Stimulated activated CD4-positive, alpha-beta T cell treated with anti-CD3 and anti-CD28 coated beads, Interleukin-12 subunit alpha, Interleukin-12 subunit beta, amount 100 ng/mL, for 48 hours (primary cell): ENCODE measurements at regions not wholly inside any gene's neighbourhood (a gene's known extent, or its start where the extent isn't known, plus 50 kb on each side); places are given as distances from the start of the nearest gene placed in this dataset.

Experiments
- DNase-seq, 3 donors: peaks; one replicate each; pipeline ENCODE4 v3.0.0-alpha.2; 2020; ENCODE audit warnings: low read depth in 2 of 3, low spot score in 1 of 3

- peak in 2 of 3 donors; percentile 3 for DNase-seq
Measured at GRCh38 chr2:4674007-4674406, 970.6 kb downstream of the DCDC2C start.

GRCh38 chr2:4675295-4675694, 971.9 kb downstream of the DCDC2C start:
- DNase-seq: no peak

GRCh38 chr2:4678927-4679326, 975.6 kb downstream of the DCDC2C start:
- DNase-seq: no peak

GRCh38 chr2:4679391-4679790, 976.0 kb downstream of the DCDC2C start:
- no peak for DNase-seq

- DNase-seq: no peak
Measured at GRCh38 chr2:4684921-4685320, 981.5 kb downstream of the DCDC2C start.

GRCh38 chr2:4690913-4691312, 987.5 kb downstream of the DCDC2C start:
- no peak for DNase-seq

GRCh38 chr2:4693266-4693665, 989.9 kb downstream of the DCDC2C start:
- DNase-seq: no peak

GRCh38 chr2:4695281-4695861, 992.0 kb downstream of the DCDC2C start:
- DNase-seq: no peak

- no peak for DNase-seq
Measured at GRCh38 chr2:4715065-4715464, 977.1 kb upstream of the SOX11 start.

GRCh38 chr2:4718777-4719176, 973.4 kb upstream of the SOX11 start:
- DNase-seq: no peak

GRCh38 chr2:4725618-4726017, 966.6 kb upstream of the SOX11 start:
- no peak for DNase-seq

GRCh38 chr2:4732560-4732959, 959.6 kb upstream of the SOX11 start:
- no peak for DNase-seq

- no peak for DNase-seq
Measured at GRCh38 chr2:4745056-4745991, 946.9 kb upstream of the SOX11 start.

GRCh38 chr2:4753721-4754120, 938.5 kb upstream of the SOX11 start:
- no peak for DNase-seq

- DNase-seq: no peak
Measured at GRCh38 chr2:4762951-4763376, 929.2 kb upstream of the SOX11 start.

- no peak for DNase-seq
Measured at GRCh38 chr2:4765787-4766530, 926.2 kb upstream of the SOX11 start.

- no peak for DNase-seq
Measured at GRCh38 chr2:4775668-4776067, 916.5 kb upstream of the SOX11 start.

- DNase-seq: no peak
Measured at GRCh38 chr2:4780679-4781078, 911.5 kb upstream of the SOX11 start.

GRCh38 chr2:4782647-4783046, 909.5 kb upstream of the SOX11 start:
- no peak for DNase-seq

- no peak for DNase-seq
Measured at GRCh38 chr2:4791488-4791887, 900.7 kb upstream of the SOX11 start.

GRCh38 chr2:4792126-4792525, 900.1 kb upstream of the SOX11 start:
- no peak for DNase-seq

- DNase-seq: no peak
Measured at GRCh38 chr2:4803396-4803795, 888.8 kb upstream of the SOX11 start.
